Uterus (tissue), 3 donors: ENCODE measurements at regions not wholly inside any gene's neighbourhood (a gene's known extent, or its start where the extent isn't known, plus 50 kb on each side); places are given as distances from the start of the nearest gene placed in this dataset.

Experiments used
- DNase-seq, 2 donors: peaks; one replicate each; pipeline ENCODE4 v3.0.0-alpha.2; 2019 to 2020
- H3K27ac ChIP-seq, 2 donors: fragments of 200-600 bp; sonication (generic); 1 replicate in 1 of 2; 2 replicates in 1 of 2; pipeline ENCODE4 v1.5.1; 2016 to 2018
- H3K27me3 ChIP-seq, 2 donors: fragments of 200-600 bp; sonication (generic); one replicate each; pipeline ENCODE4 v1.5.1; 2018 to 2019; ENCODE audit warnings: control low read depth in 1 of 2
- H3K36me3 ChIP-seq, 2 donors: fragments of 200-600 bp; sonication (generic); one replicate each; pipeline ENCODE4 v1.5.1; 2019; ENCODE audit warnings: control low read depth in 1 of 2
- H3K4me1 ChIP-seq, 2 donors: fragments of 200-600 bp; sonication (generic); one replicate each; pipeline ENCODE4 v1.5.1; 2018 to 2019; ENCODE audit warnings: control low read depth in 1 of 2
- H3K4me3 ChIP-seq, 2 donors: fragments of 200-600 bp; sonication (generic); 1 replicate in 1 of 2; 2 replicates in 1 of 2; pipeline ENCODE4 v1.5.1; 2018 to 2019; ENCODE audit warnings: mild to moderate bottlenecking in 1 of 2
- H3K9me3 ChIP-seq, 2 donors: fragments of 200-600 bp; sonication (generic); one replicate each; pipeline ENCODE4 v1.5.1; 2019; ENCODE audit warnings: control low read depth in 1 of 2
- CTCF ChIP-seq, 4 experiments: fragments of 200-600 bp in 2 of 4; fragments of 450-650 bp in 2 of 4; sonication (generic) in 2 of 4; IDR thresholded peaks; one replicate each; pipeline ENCODE4 v1.5.1; 2016 to 2019; ENCODE audit warnings: antibody characterized with exemption in 4 of 4, mild to moderate bottlenecking in 2 of 4, moderate library complexity in 1 of 4
- POLR2A ChIP-seq, 2 donors: fragments of 450-650 bp; IDR thresholded peaks; one replicate each; pipeline ENCODE4 v1.6.1; 2016; ENCODE audit warnings: antibody characterized with exemption in 2 of 2, mild to moderate bottlenecking in 1 of 2, moderate library complexity in 1 of 2
- intact Hi-C: fragments of 100-400 bp; cut with DNase I; formaldehyde crosslinking; loops from one replicate; pipeline ENCODE4 v1.15.1; 2023; ENCODE audit warnings: low total_unique reads
- donor health status: DM: yes; HTN: yes; CAD: no.

DNA sequence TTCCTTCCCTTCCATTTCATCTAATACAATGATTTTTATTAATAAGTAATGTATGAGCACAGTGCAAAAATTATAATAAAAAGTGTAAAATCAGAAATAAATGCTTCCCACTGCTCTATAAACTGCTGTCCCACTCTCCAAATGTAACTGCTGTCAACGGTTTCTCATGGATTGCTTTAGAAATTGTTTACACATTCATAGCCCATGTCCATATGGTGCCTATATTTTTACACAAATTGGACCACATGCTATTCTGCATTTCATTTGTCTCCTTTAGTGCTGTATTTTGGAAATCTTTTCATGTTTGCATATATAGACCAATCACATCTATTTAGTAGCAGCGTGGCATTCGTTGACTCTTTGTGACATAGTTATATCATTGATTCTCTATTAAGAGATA is 164.7 kb upstream of the SLCO3A1 start:
- intact Hi-C loops, result no loop called here
- H3K9me3 ChIP-seq, result no peaks in the 10 kb centered on the region

GRCh38 chr15:91689377-91689776 is 164.1 kb upstream of the SLCO3A1 start:
- Histone ChIP-seq H3K4me1 (no peaks in the 10 kb centered on the region), H3K36me3 (no peaks in the 10 kb centered on the region), H3K27ac (no peak overlapping the region), H3K27me3 (no peaks in the 10 kb centered on the region), H3K4me3 (no peak overlapping the region), H3K9me3 (no peaks in the 10 kb centered on the region)
- intact Hi-C loops, result no loop called here
- TF ChIP-seq CTCF (IDR thresholded peaks at IDR 0.05), result no peak
- no peak for TF ChIP-seq POLR2A (IDR thresholded peaks at IDR 0.05)
- no peak for DNase-seq

More for the DNA sequence above, 164.7 kb upstream of the SLCO3A1 start:
- no peak overlapping the region for H3K27ac ChIP-seq
- no peak for DNase-seq
- H3K4me3 ChIP-seq, result no peak overlapping the region
- no peaks in the 10 kb centered on the region for H3K4me1 ChIP-seq
- TF ChIP-seq CTCF (IDR thresholded peaks at IDR 0.05) (no peak), POLR2A (IDR thresholded peaks at IDR 0.05) (no peak)
- H3K36me3 ChIP-seq, result no peaks in the 10 kb centered on the region
- no peaks in the 10 kb centered on the region for H3K27me3 ChIP-seq

GRCh38 chr15:91692596-91692995 is 160.9 kb upstream of the SLCO3A1 start:
- DNase-seq, result no peak
- intact Hi-C loops, result no loop called here
- TF ChIP-seq CTCF (IDR thresholded peaks at IDR 0.05) (no peak), POLR2A (IDR thresholded peaks at IDR 0.05) (no peak)
- H3K9me3 ChIP-seq, result no peaks in the 10 kb centered on the region
- no peaks in the 10 kb centered on the region for H3K36me3 ChIP-seq
- H3K27ac ChIP-seq, result peak overlapping the region; percentile 90 to 96
- no peaks in the 10 kb centered on the region for H3K27me3 ChIP-seq
- H3K4me3 ChIP-seq, result no peak overlapping the region
- H3K4me1 ChIP-seq, result no peaks in the 10 kb centered on the region

GRCh38 chr15:91694131-91694830 is 159.2 kb upstream of the SLCO3A1 start:
- H3K27me3 ChIP-seq, result no peaks in the 10 kb centered on the region
- no peak for TF ChIP-seq POLR2A (IDR thresholded peaks at IDR 0.05)
- TF ChIP-seq CTCF (IDR thresholded peaks at IDR 0.05), result no peak
- no peaks in the 10 kb centered on the region for H3K36me3 ChIP-seq
- peak; percentile 57 to 64 for DNase-seq
- peak overlapping the region; percentile 17 to 27 for H3K4me3 ChIP-seq
- no peaks in the 10 kb centered on the region for H3K4me1 ChIP-seq
- H3K27ac ChIP-seq, result peak overlapping the region; percentile 90 to 96
- H3K9me3 ChIP-seq, result no peaks in the 10 kb centered on the region
- intact Hi-C loops, result no loop called here

DNA sequence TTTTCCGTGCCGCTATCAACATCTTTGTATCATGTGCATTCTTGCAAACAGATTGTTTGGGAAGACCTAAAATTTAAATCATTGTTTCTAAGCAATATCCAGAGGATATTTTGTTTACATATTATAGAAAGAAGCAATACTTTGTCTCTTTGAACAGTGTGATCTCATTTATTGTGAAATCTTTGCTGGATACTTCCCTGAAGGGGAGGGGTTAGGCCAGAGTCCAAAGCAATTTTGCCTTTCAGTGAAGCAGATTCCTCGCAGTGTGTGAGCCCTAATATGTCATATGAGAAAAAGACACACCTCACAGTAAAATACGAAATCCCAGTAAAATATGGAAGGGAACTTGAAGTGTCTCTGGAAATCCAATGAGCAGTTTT is 158.7 kb upstream of the SLCO3A1 start:
- DNase-seq, result peak; percentile 85 to 90
- H3K4me3 ChIP-seq, result peak overlapping the region; percentile 17 to 27
- intact Hi-C loops, result no loop called here
- H3K36me3 ChIP-seq, result no peaks in the 10 kb centered on the region
- no peaks in the 10 kb centered on the region for H3K9me3 ChIP-seq
- TF ChIP-seq CTCF (IDR thresholded peaks at IDR 0.05) (no peak), POLR2A (IDR thresholded peaks at IDR 0.05) (no peak)
- no peaks in the 10 kb centered on the region for H3K27me3 ChIP-seq
- H3K27ac ChIP-seq, result peak overlapping the region; percentile 90 to 96
- no peaks in the 10 kb centered on the region for H3K4me1 ChIP-seq
